HCEC 1CT (cell line): ENCODE measurements at regions not wholly inside any gene's neighbourhood (a gene's known extent, or its start where the extent isn't known, plus 50 kb on each side); places are given as distances from the start of the nearest gene placed in this dataset.
"Not testable (repeated sequence)": the region's sequence is repeated elsewhere in the genome, so short reads cannot be mapped to it uniquely, and the experiment has no call there.

ENCODE experiments used
- DNase-seq: peaks from one replicate; pipeline ENCODE4 v3.0.0-alpha.2; 2017

- DNase-seq, result no peak
Measured at GRCh38 chr2:2921011-2921720, 456.5 kb downstream of the EIPR1 start.

DNA sequence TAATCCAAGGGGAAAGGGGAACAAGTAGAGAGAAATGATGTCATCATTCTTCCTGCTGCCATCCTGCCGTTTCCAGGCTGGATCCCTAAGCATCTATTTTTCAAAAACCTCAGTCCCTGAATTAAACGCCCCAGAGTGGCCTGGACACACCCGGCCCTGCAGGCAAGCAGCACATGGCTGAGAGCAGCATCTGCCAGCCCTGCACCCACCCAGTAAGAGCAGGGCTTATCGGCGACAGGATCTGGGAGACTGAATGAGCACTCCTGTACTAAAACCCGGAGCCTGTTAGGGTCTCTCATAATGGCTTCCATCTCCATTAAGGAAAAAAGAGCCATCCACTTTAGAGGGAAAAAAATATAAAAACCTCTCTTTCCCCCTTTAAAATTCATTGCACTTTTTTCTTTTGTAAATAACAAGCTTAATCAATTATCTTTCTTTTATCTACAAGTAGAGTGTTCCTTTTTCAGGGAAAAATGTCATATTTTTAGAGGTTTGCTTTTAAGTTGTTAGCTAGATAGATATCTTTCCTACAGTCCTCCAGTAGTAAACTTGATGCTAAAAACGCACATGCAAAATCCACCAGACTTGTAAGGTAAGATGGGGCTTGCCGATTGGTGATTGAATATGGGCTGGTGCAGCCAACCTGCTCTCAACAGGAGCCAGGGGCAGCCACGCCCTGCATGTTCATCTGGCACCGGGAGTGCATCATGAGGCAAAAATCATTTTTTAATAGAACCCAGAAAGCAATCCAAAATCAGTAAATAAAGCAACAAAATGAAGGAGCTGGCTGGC, 457.8 kb downstream of the EIPR1 start:
- no peak for DNase-seq

DNA sequence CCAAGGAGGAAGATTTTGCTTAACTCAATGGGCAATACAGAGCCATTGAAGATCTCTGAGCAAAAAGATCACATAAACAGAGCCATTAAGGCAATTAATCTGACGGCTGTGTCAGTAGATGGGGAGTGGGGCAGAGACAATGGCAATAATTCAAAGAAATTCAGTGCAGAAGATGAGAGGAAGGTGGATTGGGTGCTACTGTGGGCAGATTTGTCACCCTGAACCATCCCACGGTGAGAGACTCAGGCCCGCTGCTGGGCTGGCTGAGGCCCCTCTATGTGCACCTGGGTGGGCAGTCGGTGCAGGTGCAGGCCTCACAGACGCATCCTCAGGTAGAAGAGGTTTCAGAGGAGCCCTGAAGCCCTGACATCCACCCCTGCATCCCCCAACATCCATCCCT, 458.6 kb downstream of the EIPR1 start:
- no peak for DNase-seq

- no peak for DNase-seq
Measured at GRCh38 chr2:2916621-2917020, 461.0 kb downstream of the EIPR1 start.

DNA sequence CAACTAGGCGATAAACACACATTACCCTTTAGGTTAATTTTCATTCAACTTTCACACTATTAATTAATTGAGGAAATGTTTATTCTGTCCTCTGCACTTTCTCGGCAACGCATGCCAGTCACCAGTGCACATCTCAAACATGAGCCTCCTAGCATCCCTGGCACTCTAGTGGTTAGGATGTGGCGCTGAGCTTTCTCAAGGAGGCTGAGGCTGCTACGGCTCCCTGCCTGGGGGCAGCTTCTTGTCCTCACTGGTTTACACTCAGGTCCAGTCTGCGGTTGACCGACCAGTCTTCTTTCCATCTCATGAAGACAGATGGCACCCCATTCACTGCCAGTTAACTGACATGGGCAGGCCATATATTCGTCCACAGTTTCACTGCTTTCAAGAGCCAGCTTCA, 463.4 kb downstream of the EIPR1 start:
- no peak for DNase-seq

- DNase-seq, result no peak
Measured at GRCh38 chr2:2913601-2914120, 464.0 kb downstream of the EIPR1 start.

GRCh38 chr2:2912731-2913130, 464.9 kb downstream of the EIPR1 start:
- DNase-seq, result no peak

DNA sequence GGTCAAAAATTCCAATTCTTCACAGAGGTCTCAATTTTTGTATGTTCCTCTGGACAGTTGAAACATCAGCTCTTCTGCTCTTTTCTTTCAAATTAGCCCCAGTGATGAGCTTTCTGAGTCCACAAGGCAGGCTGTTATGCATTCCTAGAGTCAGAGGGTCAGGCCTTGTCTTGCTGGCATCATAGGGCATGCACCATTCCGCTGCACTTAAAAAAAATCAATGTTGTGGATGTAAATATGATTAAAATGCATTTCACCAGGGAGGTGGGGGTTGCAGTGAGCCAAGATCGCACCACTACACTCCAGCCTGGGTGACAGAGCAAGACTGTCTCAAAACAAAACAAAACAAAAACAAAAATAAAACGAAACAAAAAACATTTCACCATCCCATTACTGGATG, 465.3 kb downstream of the EIPR1 start:
- DNase-seq, result no peak

- DNase-seq, result no peak
Measured at GRCh38 chr2:2910259-2910658, 467.4 kb downstream of the EIPR1 start.

GRCh38 chr2:2909086-2910035, 468.3 kb downstream of the EIPR1 start:
- no peak for DNase-seq

- DNase-seq, result no peak
Measured at GRCh38 chr2:2906091-2906490, 471.5 kb downstream of the EIPR1 start.

- DNase-seq, result no peak
Measured at GRCh38 chr2:2904721-2905350, 472.8 kb downstream of the EIPR1 start.

GRCh38 chr2:2902547-2903281, 474.9 kb downstream of the EIPR1 start:
- DNase-seq, result no peak

DNA sequence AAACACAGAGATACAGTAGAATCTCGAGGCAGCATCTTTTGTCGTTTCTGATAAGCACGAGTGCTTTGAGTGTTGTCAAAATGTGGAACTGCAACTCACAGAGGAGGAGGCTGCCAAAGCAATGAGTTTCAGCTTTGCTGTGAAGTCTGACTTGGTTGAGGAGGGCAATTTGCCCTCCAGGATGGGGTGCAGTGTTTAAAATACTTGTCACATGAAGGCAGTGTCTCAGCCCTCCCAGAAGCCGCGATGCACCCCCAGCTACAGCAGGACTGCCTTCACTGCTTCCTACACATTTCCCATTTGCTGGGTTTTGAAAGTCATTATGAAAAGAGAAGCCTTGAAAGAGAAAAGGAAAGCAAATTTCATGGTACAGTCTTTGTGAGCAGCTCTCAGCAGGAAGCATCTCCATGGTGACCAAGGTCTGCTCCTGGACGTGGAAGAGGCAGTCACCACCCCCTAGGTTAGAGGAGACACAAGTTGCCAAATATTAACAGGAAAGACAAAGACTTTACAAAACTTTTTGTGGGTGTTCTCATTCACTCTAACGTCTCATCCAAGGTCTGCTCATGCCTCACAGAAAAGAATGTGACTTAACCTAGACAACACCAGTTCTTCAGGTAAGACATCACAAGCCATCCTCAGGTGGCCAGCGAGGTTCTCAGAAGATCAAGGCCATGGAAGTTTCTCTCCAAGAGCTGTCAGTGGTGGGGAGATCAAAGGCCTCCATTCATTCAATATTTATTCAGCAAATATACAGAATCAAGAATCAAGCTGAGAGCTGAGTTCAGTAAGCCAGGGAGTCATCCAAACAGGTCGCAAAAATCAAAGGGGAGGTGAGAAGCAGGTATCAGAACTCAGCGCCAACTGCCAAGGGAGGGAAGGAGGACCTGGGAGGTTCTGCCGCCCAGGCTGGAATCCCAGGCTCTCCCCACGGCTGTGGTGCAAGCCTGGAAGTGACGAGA, 476.0 kb downstream of the EIPR1 start:
- no peak for DNase-seq

GRCh38 chr2:2899826-2900225, 477.8 kb downstream of the EIPR1 start:
- no peak for DNase-seq

DNA sequence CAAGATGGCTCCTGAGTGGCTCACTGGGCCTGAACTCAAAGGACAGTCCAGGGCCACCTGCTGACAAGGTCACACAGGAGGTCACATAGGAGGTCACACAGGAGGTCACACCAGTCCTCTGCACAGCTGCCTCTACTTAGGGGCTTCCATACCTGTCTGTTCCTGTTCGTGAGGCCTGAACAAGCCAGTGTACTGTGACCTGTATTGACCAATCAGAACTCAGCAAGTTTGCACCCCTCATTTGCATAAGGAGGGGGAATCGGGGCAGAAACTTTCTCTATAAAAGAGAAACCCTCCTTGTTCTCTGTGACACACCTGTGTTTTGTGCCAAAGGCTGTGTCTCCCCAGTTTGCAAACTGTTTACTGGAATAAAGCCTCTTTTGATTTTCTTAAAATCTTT, 478.9 kb downstream of the EIPR1 start:
- no peak for DNase-seq

DNA sequence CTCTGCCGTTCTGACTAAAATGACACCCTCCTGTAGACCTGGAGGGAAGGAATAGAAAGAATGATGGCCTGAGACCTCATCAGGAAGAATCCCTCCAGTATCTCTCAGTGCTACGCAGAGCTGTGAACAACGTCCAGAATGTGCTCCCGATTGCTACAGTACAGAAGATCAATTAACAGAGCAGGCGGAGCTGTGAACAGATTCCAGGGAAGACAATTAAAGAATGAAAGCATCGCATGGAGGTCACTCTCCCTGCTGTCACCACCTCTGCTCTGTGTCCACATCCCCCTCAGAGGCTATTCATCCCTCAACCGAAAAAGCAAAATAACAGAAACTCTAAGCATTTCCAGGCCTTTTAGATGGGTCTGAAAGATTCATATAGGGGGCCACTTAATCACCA, 481.0 kb downstream of the EIPR1 start:
- DNase-seq, result no peak

DNA sequence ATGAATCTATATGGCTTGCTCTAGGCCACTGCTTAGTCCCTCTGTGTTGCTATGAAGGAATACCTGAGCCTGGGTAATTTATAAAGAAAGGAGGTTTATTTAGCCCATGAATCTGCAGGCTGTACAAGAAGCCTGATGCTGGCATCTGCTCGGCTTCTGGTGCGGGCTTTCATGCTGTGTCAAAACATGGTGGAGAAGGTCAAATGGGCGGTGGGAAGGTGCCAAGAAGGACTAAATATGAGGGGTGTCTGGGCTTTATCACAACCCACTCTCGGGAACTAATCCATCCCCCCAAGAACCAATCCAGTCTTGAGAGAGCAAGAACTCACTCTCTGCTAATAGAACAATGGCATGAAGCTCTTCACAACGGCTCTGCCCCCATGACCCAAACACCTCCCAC, 481.6 kb downstream of the EIPR1 start:
- DNase-seq, result no peak

- DNase-seq, result not testable (repeated sequence)
Measured at GRCh38 chr2:2894011-2894410, 483.6 kb downstream of the EIPR1 start.

- no peak for DNase-seq
Measured at GRCh38 chr2:2892892-2893291, 484.7 kb downstream of the EIPR1 start.

DNA sequence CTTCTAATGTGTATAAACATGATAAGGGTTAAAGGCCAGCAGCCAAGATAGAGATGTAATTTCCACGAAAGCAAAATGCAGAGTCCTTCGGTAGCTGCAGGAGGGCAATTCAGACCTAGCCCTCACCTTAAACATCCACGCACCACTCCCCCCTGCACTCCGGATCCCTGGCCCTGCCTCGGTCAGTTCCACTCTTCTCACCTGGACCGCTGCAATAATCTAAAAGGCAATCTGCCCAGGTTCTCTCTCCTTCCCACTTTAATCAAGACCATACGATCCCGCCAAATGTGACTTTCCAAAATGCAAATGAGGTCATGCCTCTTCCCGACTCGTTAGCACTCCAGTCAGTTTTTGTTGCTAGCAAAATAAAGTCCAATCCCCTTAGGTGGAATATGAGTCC, 485.2 kb downstream of the EIPR1 start:
- DNase-seq, result no peak
